Epithelial cell of esophagus (primary cell): ENCODE measurements at regions not wholly inside any gene's neighbourhood (a gene's known extent, or its start where the extent isn't known, plus 50 kb on each side); places are given as distances from the start of the nearest gene placed in this dataset.
"Not testable (repeated sequence)": the region's sequence is repeated elsewhere in the genome, so short reads cannot be mapped to it uniquely, and the experiment has no call there.

Experiments used
- DNase-seq: peaks from one replicate; pipeline ENCODE4 v3.0.0; 2010; ENCODE audit warnings: low read depth
- H3K4me3 ChIP-seq: 2 replicates; pipeline ENCODE4 v1.5.1; 2011; ENCODE audit warnings: mild to moderate bottlenecking, low read length, control low read depth
- CTCF ChIP-seq: IDR thresholded peaks from 2 replicates; pipeline ENCODE4 v1.5.1; 2011; ENCODE audit warnings: low read depth, mild to moderate bottlenecking, low read length, control low read depth, inconsistent platforms; ENCODE audit not compliant: insufficient read depth; ENCODE audit errors: missing control alignments

GRCh38 chr7:13017881-13018280 lies 330.4 kb downstream of the ARL4A start:
- DNase-seq: peak; percentile 21
- H3K4me3 ChIP-seq: no peak overlapping the region
- TF ChIP-seq CTCF: no peak

GRCh38 chr7:13021566-13022300 lies 334.3 kb downstream of the ARL4A start:
- DNase-seq: no peak
- no peak overlapping the region for H3K4me3 ChIP-seq
- TF ChIP-seq CTCF: no peak

- no peak for DNase-seq
- H3K4me3 ChIP-seq: no peak overlapping the region
- no peak for TF ChIP-seq CTCF
Measured at GRCh38 chr7:13024121-13024674, 336.8 kb downstream of the ARL4A start.

- DNase-seq, H3K4me3 ChIP-seq: not testable (repeated sequence)
Measured at GRCh38 chr7:13025043-13025442, 337.6 kb downstream of the ARL4A start.

GRCh38 chr7:13027321-13027720 lies 339.9 kb downstream of the ARL4A start:
- no peak for DNase-seq

GRCh38 chr7:13028036-13028824 lies 340.8 kb downstream of the ARL4A start:
- no peak overlapping the region for H3K4me3 ChIP-seq
- TF ChIP-seq CTCF: no peak
- no peak for DNase-seq

More at GRCh38 chr7:13027321-13027720, 339.9 kb downstream of the ARL4A start:
- H3K4me3 ChIP-seq: no peak overlapping the region
- no peak for TF ChIP-seq CTCF

- TF ChIP-seq CTCF: no peak
- H3K4me3 ChIP-seq: no peak overlapping the region
- DNase-seq: no peak
Measured at GRCh38 chr7:13028825-13029099, 341.3 kb downstream of the ARL4A start.
